Liver (tissue), 8 donors: ENCODE measurements at regions not wholly inside any gene's neighbourhood (a gene's known extent, or its start where the extent isn't known, plus 50 kb on each side); places are given as distances from the start of the nearest gene placed in this dataset.

Experiments
- DNase-seq: peaks from one replicate; pipeline ENCODE4 v3.0.0-alpha.2; 2017; ENCODE audit warnings: low spot score
- H3K27ac ChIP-seq, 2 donors: one replicate each; pipeline ENCODE4 v1.7.0; 2013; ENCODE audit warnings: inconsistent platforms in 2 of 2, low read length in 2 of 2, control low read depth in 1 of 2, low read depth in 1 of 2, mild to moderate bottlenecking in 1 of 2
- H3K27me3 ChIP-seq, 4 donors: one replicate each; pipeline versions ENCODE4 v1.6.1 to v1.7.0; 2013; ENCODE audit warnings: low read length in 3 of 4, inconsistent platforms in 1 of 4, mild to moderate bottlenecking in 1 of 4, moderate library complexity in 1 of 4; ENCODE audit not compliant: control insufficient read depth in 4 of 4, insufficient read depth in 4 of 4
- H3K36me3 ChIP-seq, 4 donors: one replicate each; pipeline versions ENCODE4 v1.6.1 to v1.7.0; 2013; ENCODE audit warnings: low read length in 3 of 4, mild to moderate bottlenecking in 3 of 4, low read depth in 1 of 4, moderate library complexity in 1 of 4; ENCODE audit not compliant: control insufficient read depth in 4 of 4, insufficient read depth in 3 of 4
- H3K4me1 ChIP-seq, 4 donors: one replicate each; pipeline versions ENCODE4 v1.6.1 to v1.7.0; 2013; ENCODE audit warnings: low read length in 3 of 4, mild to moderate bottlenecking in 3 of 4, moderate library complexity in 1 of 4; ENCODE audit not compliant: control insufficient read depth in 4 of 4, insufficient read depth in 4 of 4
- H3K4me3 ChIP-seq, 3 donors: one replicate each; pipeline versions ENCODE4 v1.6.1 to v1.7.0; 2013; ENCODE audit warnings: low read length in 3 of 3, control low read depth in 1 of 3, low read depth in 1 of 3, mild to moderate bottlenecking in 1 of 3
- H3K9ac ChIP-seq, 2 donors: one replicate each; pipeline ENCODE4 v1.7.0; 2013; ENCODE audit warnings: low read length in 2 of 2, mild to moderate bottlenecking in 2 of 2, moderate library complexity in 2 of 2, control low read depth in 1 of 2, low read depth in 1 of 2
- H3K9me3 ChIP-seq, 4 donors: one replicate each; pipeline versions ENCODE4 v1.6.1 to v1.7.0; 2013; ENCODE audit warnings: low read length in 3 of 4; ENCODE audit not compliant: control insufficient read depth in 4 of 4
- EGR1 ChIP-seq, 2 donors: IDR thresholded peaks; 2 replicates each; pipeline ENCODE4 v1.6.1; 2016 to 2018; ENCODE audit warnings: antibody characterized with exemption in 2 of 2, low read depth in 2 of 2
- FOXA1 ChIP-seq: IDR thresholded peaks from 2 replicates; pipeline ENCODE4 v1.6.1; 2016; ENCODE audit warnings: antibody characterized with exemption
- HNF4A ChIP-seq, 2 donors: conservative IDR thresholded peaks; 2 replicates each; pipeline ENCODE4 v1.6.1; 2016; ENCODE audit warnings: antibody characterized with exemption in 2 of 2, mild to moderate bottlenecking in 2 of 2
- HNF4G ChIP-seq: IDR thresholded peaks from 2 replicates; pipeline ENCODE4 v1.6.1; 2016; ENCODE audit warnings: antibody characterized with exemption
- NR2F2 ChIP-seq: IDR thresholded peaks from 2 replicates; pipeline ENCODE4 v1.6.1; 2016; ENCODE audit warnings: antibody characterized with exemption
- REST ChIP-seq: IDR thresholded peaks from 2 replicates; pipeline ENCODE4 v1.6.1; 2016; ENCODE audit warnings: antibody characterized with exemption, mild to moderate bottlenecking
- RXRA ChIP-seq, 2 donors: IDR thresholded peaks; 2 replicates each; pipeline ENCODE4 v1.6.1; 2017 to 2018; ENCODE audit warnings: antibody characterized with exemption in 2 of 2, mild to moderate bottlenecking in 1 of 2
- SP1 ChIP-seq: IDR thresholded peaks from 2 replicates; pipeline ENCODE4 v1.6.1; 2018; ENCODE audit warnings: antibody characterized with exemption, mild to moderate bottlenecking
- YY1 ChIP-seq: IDR thresholded peaks from 2 replicates; pipeline ENCODE4 v1.6.1; 2016; ENCODE audit warnings: antibody characterized with exemption, mild to moderate bottlenecking
- WGBS: extraction: QIAGEN DNeasy Blood & Tissue Kit; methylation state at CpG from one replicate; pipeline ENCODE4 v1.1.7; 2013; 5-methylcytosine and 5-hydroxymethylcytosine counted together
- TF ChIP-seq, protein P1 (sequence below): fragments of 150-350 bp; IDR thresholded peaks from 2 replicates; pipeline ENCODE4 v1.5.1; 2017; ENCODE audit warnings: improper control_type of control experiment, low read depth, low read length; ENCODE audit not compliant: missing input control
- donor health status: healthy.
- donor health status: healthy.
- donor health status: healthy.
- donor health status: healthy.
- donor health status: healthy.

DNA sequence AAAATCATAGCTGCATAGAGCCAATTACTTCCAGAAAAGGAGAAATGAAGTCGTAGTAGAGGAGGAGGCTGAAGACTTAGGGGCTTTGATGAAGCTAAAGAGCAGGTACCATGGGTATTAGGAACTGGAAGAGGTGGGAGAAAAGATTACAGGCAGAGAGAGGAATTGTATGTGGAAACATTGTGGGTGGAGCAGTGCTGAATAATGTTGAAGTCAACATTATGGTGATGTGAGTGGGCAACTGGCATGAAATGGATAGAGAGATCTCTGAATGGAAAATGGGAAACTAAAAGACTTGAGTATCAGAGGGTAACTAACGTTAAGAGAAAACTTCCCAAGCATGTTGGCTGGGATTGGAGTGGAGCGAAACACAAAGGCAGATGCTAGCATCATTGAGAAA, 92.5 kb downstream of the AREG start:
- Histone ChIP-seq H3K36me3 (no peaks in the 10 kb centered on the region), H3K27ac (no peak overlapping the region), H3K4me1 (peaks cover 2 to 8% (median 5%) of the 10 kb centered on the region in 4 donors), H3K27me3 (peaks cover 0 to 10% (median under 1%) of the 10 kb centered on the region in 4 donors), H3K9me3 (no peaks in the 10 kb centered on the region), H3K4me3 (no peak overlapping the region), H3K9ac (no peak overlapping the region)
- DNase-seq: no peak
- TF ChIP-seq FOXA1 (no peak), EGR1 (IDR thresholded peaks at IDR 0.05; ENCODE audit: low read depth in 2 of 2) (no peak), NR2F2 (no peak)
- TF ChIP-seq, protein P1, sequence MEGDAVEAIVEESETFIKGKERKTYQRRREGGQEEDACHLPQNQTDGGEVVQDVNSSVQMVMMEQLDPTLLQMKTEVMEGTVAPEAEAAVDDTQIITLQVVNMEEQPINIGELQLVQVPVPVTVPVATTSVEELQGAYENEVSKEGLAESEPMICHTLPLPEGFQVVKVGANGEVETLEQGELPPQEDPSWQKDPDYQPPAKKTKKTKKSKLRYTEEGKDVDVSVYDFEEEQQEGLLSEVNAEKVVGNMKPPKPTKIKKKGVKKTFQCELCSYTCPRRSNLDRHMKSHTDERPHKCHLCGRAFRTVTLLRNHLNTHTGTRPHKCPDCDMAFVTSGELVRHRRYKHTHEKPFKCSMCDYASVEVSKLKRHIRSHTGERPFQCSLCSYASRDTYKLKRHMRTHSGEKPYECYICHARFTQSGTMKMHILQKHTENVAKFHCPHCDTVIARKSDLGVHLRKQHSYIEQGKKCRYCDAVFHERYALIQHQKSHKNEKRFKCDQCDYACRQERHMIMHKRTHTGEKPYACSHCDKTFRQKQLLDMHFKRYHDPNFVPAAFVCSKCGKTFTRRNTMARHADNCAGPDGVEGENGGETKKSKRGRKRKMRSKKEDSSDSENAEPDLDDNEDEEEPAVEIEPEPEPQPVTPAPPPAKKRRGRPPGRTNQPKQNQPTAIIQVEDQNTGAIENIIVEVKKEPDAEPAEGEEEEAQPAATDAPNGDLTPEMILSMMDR: no peak
- WGBS: 88% methylated on average over 3 of the region's 3 CpGs

DNA sequence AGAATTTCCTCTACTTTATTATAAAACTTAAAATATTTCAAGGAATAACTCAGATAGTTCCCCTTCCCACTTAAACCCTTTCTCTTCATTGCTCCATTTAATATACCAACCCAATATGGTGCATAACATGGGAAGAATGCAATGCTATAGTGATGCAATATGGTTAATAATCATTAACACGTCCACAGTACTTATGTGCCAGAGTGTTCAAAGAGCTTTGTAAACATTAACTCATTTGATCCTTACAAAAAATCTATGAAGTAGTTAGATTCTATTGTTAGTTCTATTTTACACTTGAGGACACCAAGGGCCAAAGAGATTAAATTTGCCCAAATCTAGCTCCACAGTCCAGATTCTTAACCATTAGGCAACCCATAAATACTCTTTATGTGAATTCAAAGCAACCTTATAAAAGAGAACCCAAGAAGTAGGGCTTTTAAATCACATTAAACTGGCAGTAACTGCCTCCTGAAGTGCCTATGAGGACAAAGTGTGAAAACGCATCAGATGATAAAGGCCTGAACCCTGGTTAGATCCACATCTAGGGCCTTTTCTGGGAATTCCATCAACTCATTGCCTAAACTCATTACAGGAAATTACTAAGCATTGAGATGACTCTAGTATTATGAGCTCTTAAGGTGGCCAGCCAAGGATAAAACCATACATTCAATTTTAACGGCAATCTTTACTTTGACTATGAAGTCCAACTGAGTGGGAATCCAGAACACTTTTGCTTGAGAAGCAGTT, 94.3 kb downstream of the AREG start:
- no peaks in the 10 kb centered on the region for H3K36me3 ChIP-seq
- no peak overlapping the region for H3K9ac ChIP-seq
- no peaks in the 10 kb centered on the region for H3K9me3 ChIP-seq
- H3K4me1 ChIP-seq: peaks cover 2 to 8% (median 5%) of the 10 kb centered on the region in 4 donors
- no peak for DNase-seq
- H3K27ac ChIP-seq: no peak overlapping the region
- peaks cover 0 to 8% (median under 1%) of the 10 kb centered on the region in 4 donors for H3K27me3 ChIP-seq
- no peak for TF ChIP-seq SP1
- no peak for TF ChIP-seq FOXA1
- TF ChIP-seq HNF4G: no peak
- peak in 1 of 2 donors; percentile 26 for TF ChIP-seq RXRA (IDR thresholded peaks at IDR 0.05)
- TF ChIP-seq YY1: peak; percentile 56
- no peak for TF ChIP-seq REST
- peak in 1 of 2 donors; percentile 15 for TF ChIP-seq HNF4A (conservative IDR thresholded peaks at IDR 0.05)
- TF ChIP-seq, protein P1: no peak
- TF ChIP-seq EGR1 (IDR thresholded peaks at IDR 0.05; ENCODE audit: low read depth in 2 of 2): no peak
- WGBS: 56% methylated on average over 3 of the region's 3 CpGs
- no peak overlapping the region for H3K4me3 ChIP-seq
